Body of pancreas (tissue), 4 donors: ENCODE measurements at regions not wholly inside any gene's neighbourhood (a gene's known extent, or its start where the extent isn't known, plus 50 kb on each side); places are given as distances from the start of the nearest gene placed in this dataset.

ENCODE experiments used
- POLR2A ChIP-seq, 3 donors: fragments of 450-650 bp; IDR thresholded peaks; one replicate each; pipeline ENCODE4 v1.6.1; 2016; ENCODE audit warnings: antibody characterized with exemption in 3 of 3, mild to moderate bottlenecking in 2 of 3
- TF ChIP-seq, protein P1 (sequence below), 7 experiments: fragments of 450-650 bp in 4 of 7; fragments of 200-600 bp in 3 of 7; sonication (generic) in 3 of 7; IDR thresholded peaks; one replicate each; pipeline ENCODE4 v1.5.1; 2016 to 2019; ENCODE audit warnings: antibody characterized with exemption in 7 of 7

DNA sequence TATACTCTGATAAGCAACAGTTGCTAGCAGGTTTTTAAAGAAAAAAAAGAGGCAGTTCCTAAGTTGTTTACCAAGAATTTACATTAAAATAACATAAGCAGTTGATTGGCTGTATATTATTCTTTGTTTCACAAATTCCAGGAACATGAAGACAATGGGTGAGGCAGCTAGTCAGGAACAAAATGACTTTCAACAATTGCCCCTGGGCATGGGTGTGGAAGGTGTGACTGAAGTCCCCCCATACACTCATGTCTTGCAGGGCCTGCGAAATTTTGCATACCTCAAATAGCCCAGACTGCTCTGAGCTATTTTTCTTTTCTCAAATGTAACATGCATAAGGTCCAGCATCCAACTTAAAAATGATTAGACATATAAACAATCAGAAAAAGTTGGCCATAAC lies 267.2 kb upstream of the DIO3 start:
- TF ChIP-seq, protein P1, sequence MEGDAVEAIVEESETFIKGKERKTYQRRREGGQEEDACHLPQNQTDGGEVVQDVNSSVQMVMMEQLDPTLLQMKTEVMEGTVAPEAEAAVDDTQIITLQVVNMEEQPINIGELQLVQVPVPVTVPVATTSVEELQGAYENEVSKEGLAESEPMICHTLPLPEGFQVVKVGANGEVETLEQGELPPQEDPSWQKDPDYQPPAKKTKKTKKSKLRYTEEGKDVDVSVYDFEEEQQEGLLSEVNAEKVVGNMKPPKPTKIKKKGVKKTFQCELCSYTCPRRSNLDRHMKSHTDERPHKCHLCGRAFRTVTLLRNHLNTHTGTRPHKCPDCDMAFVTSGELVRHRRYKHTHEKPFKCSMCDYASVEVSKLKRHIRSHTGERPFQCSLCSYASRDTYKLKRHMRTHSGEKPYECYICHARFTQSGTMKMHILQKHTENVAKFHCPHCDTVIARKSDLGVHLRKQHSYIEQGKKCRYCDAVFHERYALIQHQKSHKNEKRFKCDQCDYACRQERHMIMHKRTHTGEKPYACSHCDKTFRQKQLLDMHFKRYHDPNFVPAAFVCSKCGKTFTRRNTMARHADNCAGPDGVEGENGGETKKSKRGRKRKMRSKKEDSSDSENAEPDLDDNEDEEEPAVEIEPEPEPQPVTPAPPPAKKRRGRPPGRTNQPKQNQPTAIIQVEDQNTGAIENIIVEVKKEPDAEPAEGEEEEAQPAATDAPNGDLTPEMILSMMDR (IDR thresholded peaks at IDR 0.05), result no peak
- TF ChIP-seq POLR2A (IDR thresholded peaks at IDR 0.05), result no peak
